Right forelimb (tissue), 1 donor: ENCODE measurements at regions not wholly inside any gene's neighbourhood (a gene's known extent, or its start where the extent isn't known, plus 50 kb on each side); places are given as distances from the start of the nearest gene placed in this dataset.

Source experiments
- DNase-seq: peaks from one replicate; pipeline ENCODE4 v3.0.0-alpha.2; 2018

- DNase-seq = no peak
Observed at GRCh38 chr10:105855791-105856190, 1214.7 kb downstream of the SORCS3 start.

- DNase-seq = no peak
Observed at GRCh38 chr10:105844676-105845570, 1203.8 kb downstream of the SORCS3 start.

GRCh38 chr10:105844241-105844640, 1203.2 kb downstream of the SORCS3 start:
- no peak for DNase-seq

GRCh38 chr10:105843786-105844185, 1202.7 kb downstream of the SORCS3 start:
- DNase-seq = no peak

GRCh38 chr10:105840288-105840770, 1199.2 kb downstream of the SORCS3 start:
- no peak for DNase-seq

- DNase-seq = no peak
Observed at GRCh38 chr10:105838392-105838791, 1197.3 kb downstream of the SORCS3 start.

- DNase-seq = no peak
Observed at GRCh38 chr10:105837951-105838350, 1196.9 kb downstream of the SORCS3 start.

GRCh38 chr10:105834261-105835059, 1193.4 kb downstream of the SORCS3 start:
- DNase-seq = no peak

GRCh38 chr10:105827133-105827532, 1186.0 kb downstream of the SORCS3 start:
- DNase-seq = no peak

- no peak for DNase-seq
Observed at GRCh38 chr10:105807935-105808587, 1167.0 kb downstream of the SORCS3 start.

GRCh38 chr10:105803206-105803605, 1162.1 kb downstream of the SORCS3 start:
- DNase-seq = no peak

GRCh38 chr10:105800641-105801040, 1159.6 kb downstream of the SORCS3 start:
- no peak for DNase-seq

- DNase-seq = no peak
Observed at GRCh38 chr10:105798328-105798889, 1157.3 kb downstream of the SORCS3 start.

- DNase-seq = no peak
Observed at GRCh38 chr10:105797234-105797890, 1156.3 kb downstream of the SORCS3 start.

GRCh38 chr10:105793071-105793470, 1152.0 kb downstream of the SORCS3 start:
- DNase-seq = no peak

- no peak for DNase-seq
Observed at GRCh38 chr10:105785721-105786120, 1144.6 kb downstream of the SORCS3 start.

GRCh38 chr10:105783936-105784483, 1142.9 kb downstream of the SORCS3 start:
- no peak for DNase-seq

GRCh38 chr10:105774881-105775280, 1133.8 kb downstream of the SORCS3 start:
- no peak for DNase-seq

GRCh38 chr10:105774351-105774750, 1133.3 kb downstream of the SORCS3 start:
- DNase-seq = no peak

- no peak for DNase-seq
Observed at GRCh38 chr10:105770524-105771212, 1129.6 kb downstream of the SORCS3 start.
